WTC11 (cell line): ENCODE measurements at regions not wholly inside any gene's neighbourhood (a gene's known extent, or its start where the extent isn't known, plus 50 kb on each side); places are given as distances from the start of the nearest gene placed in this dataset.

Experiments used
- ATAC-seq: fragments of 200-7000 bp; cut with Tn5 transposase; 2 replicates; pipeline ENCODE4 v1.10.0; 2021; ENCODE audit warnings: mild to moderate bottlenecking, moderate library complexity
- CTCF ChIA-PET: fragments of 300-600 bp; sonication (Branson Sonifier 250); formaldehyde crosslinking; loops from one replicate; lab custom pipeline; 2021; ENCODE audit warnings: antibody characterized with exemption; lab: Charles Lee
- POLR2A ChIA-PET: fragments of 350-600 bp; sonication (Branson Sonifier 250); formaldehyde crosslinking; loops from one replicate; lab custom pipeline; 2021; ENCODE audit warnings: antibody characterized with exemption; lab: Charles Lee
- DNase-seq: peaks from one replicate; pipeline ENCODE4 v3.0.0; 2021; ENCODE audit warnings: low spot score
- H3K27ac Mint-ChIP-seq: 2 replicates; pipeline ENCODE4 v1.8.0; 2021; ENCODE audit warnings: mixed read lengths
- H3K27me3 Mint-ChIP-seq: 2 replicates; pipeline ENCODE4 v1.8.0; 2021; ENCODE audit warnings: low read depth, mild to moderate bottlenecking, moderate library complexity, mixed read lengths
- H3K36me3 Mint-ChIP-seq: 2 replicates; pipeline ENCODE4 v1.8.0; 2021; ENCODE audit warnings: mixed read lengths
- H3K4me1 Mint-ChIP-seq: 2 replicates; pipeline ENCODE4 v1.8.0; 2022; ENCODE audit warnings: mixed read lengths
- H3K4me3 Mint-ChIP-seq: 2 replicates; pipeline ENCODE4 v1.8.0; 2021; ENCODE audit warnings: mild to moderate bottlenecking, moderate library complexity, mixed read lengths
- H3K9me3 Mint-ChIP-seq: 2 replicates; pipeline ENCODE4 v1.8.0; 2021; ENCODE audit warnings: mixed read lengths
- CDX4 ChIP-seq: fragments of 250-450 bp; sonication (Bioruptor Pico); IDR thresholded peaks from 2 replicates; pipeline ENCODE4 v1.9.0; 2021; ENCODE audit warnings: moderate library complexity, mild to moderate bottlenecking, inconsistent platforms, borderline replicate concordance
- ETV6 ChIP-seq: sonication (generic); formaldehyde crosslinking; IDR thresholded peaks from 2 replicates; pipeline ENCODE4 v1.8.1; 2022; ENCODE audit warnings: mild to moderate bottlenecking, missing genetic modification reagents
- MYBL2 ChIP-seq: sonication (generic); formaldehyde crosslinking; IDR thresholded peaks from 2 replicates; pipeline ENCODE4 v1.8.1; 2023; ENCODE audit warnings: mild to moderate bottlenecking, moderate library complexity, missing genetic modification reagents
- NFYB ChIP-seq: sonication (generic); formaldehyde crosslinking; conservative IDR thresholded peaks from 2 replicates; pipeline ENCODE4 v1.8.0; 2022; ENCODE audit warnings: low read depth, missing genetic modification reagents
- NR3C1 ChIP-seq: sonication (generic); formaldehyde crosslinking; conservative IDR thresholded peaks from 2 replicates; pipeline ENCODE4 v1.8.1; 2023; ENCODE audit warnings: low read depth, mild to moderate bottlenecking, missing genetic modification reagents
- PRRX2 ChIP-seq: fragments of 250-450 bp; sonication (Bioruptor Pico); IDR thresholded peaks from 2 replicates; pipeline ENCODE4 v1.8.0; 2021; ENCODE audit warnings: mild to moderate bottlenecking
- SOX15 ChIP-seq: fragments of 250-450 bp; sonication (Bioruptor Pico); IDR thresholded peaks from 2 replicates; pipeline ENCODE4 v1.9.0; 2021; ENCODE audit warnings: mild to moderate bottlenecking
- TEAD4 ChIP-seq: sonication (generic); formaldehyde crosslinking; IDR thresholded peaks from 2 replicates; pipeline ENCODE4 v1.8.0; 2022; ENCODE audit warnings: mild to moderate bottlenecking, missing genetic modification reagents
- ZBTB43 ChIP-seq: sonication (generic); formaldehyde crosslinking; IDR thresholded peaks from 2 replicates; pipeline ENCODE4 v1.8.1; 2023; ENCODE audit warnings: mild to moderate bottlenecking, missing genetic modification reagents
- ZNF138 ChIP-seq: sonication (generic); formaldehyde crosslinking; conservative IDR thresholded peaks from 2 replicates; pipeline ENCODE4 v1.8.1; 2022; ENCODE audit warnings: mild to moderate bottlenecking, moderate library complexity, missing genetic modification reagents
- ZNF219 ChIP-seq: sonication (generic); formaldehyde crosslinking; IDR thresholded peaks from 2 replicates; pipeline ENCODE4 v1.8.0; 2023; ENCODE audit warnings: missing genetic modification reagents, mild to moderate bottlenecking, borderline replicate concordance
- ZNF263 ChIP-seq: sonication (generic); formaldehyde crosslinking; IDR thresholded peaks from 2 replicates; pipeline ENCODE4 v1.8.1; 2022; ENCODE audit warnings: low read depth, mild to moderate bottlenecking, moderate library complexity, missing genetic modification reagents
- ZNF423 ChIP-seq: fragments of 250-450 bp; sonication (Bioruptor Pico); IDR thresholded peaks from 2 replicates; pipeline ENCODE4 v2.1.2; 2022; ENCODE audit warnings: mild to moderate bottlenecking, moderate library complexity
- TF ChIP-seq, protein P1 (sequence below): sonication (generic); formaldehyde crosslinking; conservative IDR thresholded peaks from 2 replicates; pipeline ENCODE4 v1.8.1; 2022; ENCODE audit warnings: mild to moderate bottlenecking, missing genetic modification reagents
- TF ChIP-seq, protein P2 (sequence below): fragments of 200-600 bp; IDR thresholded peaks from 2 replicates; pipeline ENCODE4 v1.8.0; 2022; ENCODE audit warnings: antibody characterized with exemption
- TF ChIP-seq, protein P3 (sequence below): sonication (generic); formaldehyde crosslinking; IDR thresholded peaks from 2 replicates; pipeline ENCODE4 v1.8.0; 2022; ENCODE audit warnings: mild to moderate bottlenecking, missing genetic modification reagents
- TF ChIP-seq, protein P4 (sequence below): fragments of 250-450 bp; sonication (Bioruptor Pico); IDR thresholded peaks from 2 replicates; pipeline ENCODE4 v2.1.2; 2022; ENCODE audit warnings: mild to moderate bottlenecking, moderate library complexity
- TF ChIP-seq, protein P5 (sequence below): sonication (generic); formaldehyde crosslinking; IDR thresholded peaks from 2 replicates; pipeline ENCODE4 v1.8.1; 2023; ENCODE audit warnings: mild to moderate bottlenecking, missing genetic modification reagents

DNA sequence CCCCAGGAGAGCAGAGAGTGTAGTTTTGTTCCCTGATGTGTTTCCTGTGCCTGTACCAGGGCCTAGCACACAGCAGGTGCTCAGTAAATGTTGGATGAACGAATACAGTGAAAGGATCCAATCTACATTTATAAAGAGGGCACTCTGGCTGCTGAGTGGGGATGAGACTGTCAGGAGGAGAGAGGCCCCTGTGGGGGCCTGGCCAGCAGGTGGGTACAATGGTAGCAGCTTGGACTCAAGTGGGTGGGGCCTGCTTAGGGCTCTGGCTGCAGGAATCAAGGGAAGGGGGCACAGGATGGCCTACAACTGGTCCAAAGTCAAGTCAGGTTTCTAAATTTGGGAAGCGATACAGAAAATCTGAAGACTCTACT, 156.6 kb upstream of the GRK3 start (continued):
- no peak for TF ChIP-seq ETV6 (CRISPR knock-in tag)

- POLR2A ChIA-PET, result no interaction called here
Observed at GRCh38 chr22:25409240-25409639, 155.2 kb upstream of the GRK3 start.

More at GRCh38 chr22:25409240-25409639, 155.2 kb upstream of the GRK3 start:
- no peak for ATAC-seq
- CTCF ChIA-PET, result interaction anchor here (0.8 to 0.9 kb wide), 2 partner anchors 17 to 35 kb away, joined by 3 to 4 read pairs; no protein-coding TSS in a partner anchor
- H3K4me1 Mint-ChIP-seq, result peaks cover 12% of the 10 kb centered on the region
- peaks cover 19% of the 10 kb centered on the region for H3K27me3 Mint-ChIP-seq
- H3K36me3 Mint-ChIP-seq, result 0 out of 2 replicates have a peak, but pooled peaks cover 3% of the 10 kb centered on the region
- H3K4me3 Mint-ChIP-seq, result no peak overlapping the region
- DNase-seq, result no peak
- TF ChIP-seq CDX4 (CRISPR knock-in tag) (no peak), ZNF263 (no peak), TEAD4 (no peak), NFYB (CRISPR knock-in tag) (no peak), SOX15 (CRISPR knock-in tag) (no peak), ZNF423 (no peak), MYBL2 (CRISPR knock-in tag) (no peak), ZNF219 (no peak), PRRX2 (CRISPR knock-in tag) (no peak), NR3C1 (no peak), ZBTB43 (no peak), ZNF138 (CRISPR knock-in tag) (no peak)
- TF ChIP-seq, protein P1, sequence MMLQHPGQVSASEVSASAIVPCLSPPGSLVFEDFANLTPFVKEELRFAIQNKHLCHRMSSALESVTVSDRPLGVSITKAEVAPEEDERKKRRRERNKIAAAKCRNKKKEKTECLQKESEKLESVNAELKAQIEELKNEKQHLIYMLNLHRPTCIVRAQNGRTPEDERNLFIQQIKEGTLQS (CRISPR knock-in tag), result no peak
- TF ChIP-seq, protein P2, sequence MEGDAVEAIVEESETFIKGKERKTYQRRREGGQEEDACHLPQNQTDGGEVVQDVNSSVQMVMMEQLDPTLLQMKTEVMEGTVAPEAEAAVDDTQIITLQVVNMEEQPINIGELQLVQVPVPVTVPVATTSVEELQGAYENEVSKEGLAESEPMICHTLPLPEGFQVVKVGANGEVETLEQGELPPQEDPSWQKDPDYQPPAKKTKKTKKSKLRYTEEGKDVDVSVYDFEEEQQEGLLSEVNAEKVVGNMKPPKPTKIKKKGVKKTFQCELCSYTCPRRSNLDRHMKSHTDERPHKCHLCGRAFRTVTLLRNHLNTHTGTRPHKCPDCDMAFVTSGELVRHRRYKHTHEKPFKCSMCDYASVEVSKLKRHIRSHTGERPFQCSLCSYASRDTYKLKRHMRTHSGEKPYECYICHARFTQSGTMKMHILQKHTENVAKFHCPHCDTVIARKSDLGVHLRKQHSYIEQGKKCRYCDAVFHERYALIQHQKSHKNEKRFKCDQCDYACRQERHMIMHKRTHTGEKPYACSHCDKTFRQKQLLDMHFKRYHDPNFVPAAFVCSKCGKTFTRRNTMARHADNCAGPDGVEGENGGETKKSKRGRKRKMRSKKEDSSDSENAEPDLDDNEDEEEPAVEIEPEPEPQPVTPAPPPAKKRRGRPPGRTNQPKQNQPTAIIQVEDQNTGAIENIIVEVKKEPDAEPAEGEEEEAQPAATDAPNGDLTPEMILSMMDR, result no peak
- TF ChIP-seq, protein P3, sequence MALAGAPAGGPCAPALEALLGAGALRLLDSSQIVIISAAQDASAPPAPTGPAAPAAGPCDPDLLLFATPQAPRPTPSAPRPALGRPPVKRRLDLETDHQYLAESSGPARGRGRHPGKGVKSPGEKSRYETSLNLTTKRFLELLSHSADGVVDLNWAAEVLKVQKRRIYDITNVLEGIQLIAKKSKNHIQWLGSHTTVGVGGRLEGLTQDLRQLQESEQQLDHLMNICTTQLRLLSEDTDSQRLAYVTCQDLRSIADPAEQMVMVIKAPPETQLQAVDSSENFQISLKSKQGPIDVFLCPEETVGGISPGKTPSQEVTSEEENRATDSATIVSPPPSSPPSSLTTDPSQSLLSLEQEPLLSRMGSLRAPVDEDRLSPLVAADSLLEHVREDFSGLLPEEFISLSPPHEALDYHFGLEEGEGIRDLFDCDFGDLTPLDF (CRISPR knock-in tag), result no peak
- TF ChIP-seq, protein P4, sequence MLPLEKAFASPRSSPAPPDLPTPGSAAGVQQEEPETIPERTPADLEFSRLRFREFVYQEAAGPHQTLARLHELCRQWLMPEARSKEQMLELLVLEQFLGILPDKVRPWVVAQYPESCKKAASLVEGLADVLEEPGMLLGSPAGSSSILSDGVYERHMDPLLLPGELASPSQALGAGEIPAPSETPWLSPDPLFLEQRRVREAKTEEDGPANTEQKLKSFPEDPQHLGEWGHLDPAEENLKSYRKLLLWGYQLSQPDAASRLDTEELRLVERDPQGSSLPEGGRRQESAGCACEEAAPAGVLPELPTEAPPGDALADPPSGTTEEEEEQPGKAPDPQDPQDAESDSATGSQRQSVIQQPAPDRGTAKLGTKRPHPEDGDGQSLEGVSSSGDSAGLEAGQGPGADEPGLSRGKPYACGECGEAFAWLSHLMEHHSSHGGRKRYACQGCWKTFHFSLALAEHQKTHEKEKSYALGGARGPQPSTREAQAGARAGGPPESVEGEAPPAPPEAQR (CRISPR knock-in tag), result no peak
- TF ChIP-seq, protein P5, sequence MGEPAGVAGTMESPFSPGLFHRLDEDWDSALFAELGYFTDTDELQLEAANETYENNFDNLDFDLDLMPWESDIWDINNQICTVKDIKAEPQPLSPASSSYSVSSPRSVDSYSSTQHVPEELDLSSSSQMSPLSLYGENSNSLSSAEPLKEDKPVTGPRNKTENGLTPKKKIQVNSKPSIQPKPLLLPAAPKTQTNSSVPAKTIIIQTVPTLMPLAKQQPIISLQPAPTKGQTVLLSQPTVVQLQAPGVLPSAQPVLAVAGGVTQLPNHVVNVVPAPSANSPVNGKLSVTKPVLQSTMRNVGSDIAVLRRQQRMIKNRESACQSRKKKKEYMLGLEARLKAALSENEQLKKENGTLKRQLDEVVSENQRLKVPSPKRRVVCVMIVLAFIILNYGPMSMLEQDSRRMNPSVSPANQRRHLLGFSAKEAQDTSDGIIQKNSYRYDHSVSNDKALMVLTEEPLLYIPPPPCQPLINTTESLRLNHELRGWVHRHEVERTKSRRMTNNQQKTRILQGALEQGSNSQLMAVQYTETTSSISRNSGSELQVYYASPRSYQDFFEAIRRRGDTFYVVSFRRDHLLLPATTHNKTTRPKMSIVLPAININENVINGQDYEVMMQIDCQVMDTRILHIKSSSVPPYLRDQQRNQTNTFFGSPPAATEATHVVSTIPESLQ (CRISPR knock-in tag), result no peak
- H3K9me3 Mint-ChIP-seq, result 0 out of 2 replicates have a peak, but pooled peaks cover 4% of the 10 kb centered on the region
- no peak overlapping the region for H3K27ac Mint-ChIP-seq
